HG02970 (cell line): ENCODE measurements at regions not wholly inside any gene's neighbourhood (a gene's known extent, or its start where the extent isn't known, plus 50 kb on each side); places are given as distances from the start of the nearest gene placed in this dataset.

Source experiments
- ATAC-seq: cut with Tn5 transposase; IDR thresholded peaks from one replicate; pipeline ENCODE4 v1.9.1; 2021; ENCODE audit warnings: mild to moderate bottlenecking, moderate library complexity, moderate number of reproducible peaks; ENCODE audit not compliant: unreplicated experiment, low FRiP score

DNA sequence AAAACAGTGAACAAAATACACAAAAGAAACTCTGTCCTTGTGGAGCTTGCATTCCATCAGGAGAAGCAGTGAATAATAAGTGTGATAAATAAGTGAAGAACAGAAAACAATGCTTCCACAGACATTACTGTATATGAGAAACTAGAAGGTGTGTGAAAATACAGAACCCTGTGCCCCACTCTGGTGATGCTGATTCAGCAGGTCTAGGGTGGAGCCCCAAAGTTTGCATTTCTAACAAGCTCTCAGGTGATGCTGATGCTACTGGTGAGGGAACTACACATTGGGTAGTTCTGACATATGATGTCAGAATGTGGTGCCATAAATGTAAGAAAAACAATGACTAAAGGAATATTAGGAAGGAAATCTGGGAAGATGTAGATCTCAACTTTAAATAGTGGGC lies 601.4 kb upstream of the BTBD3 start:
- ATAC-seq = no peak

GRCh38 chr20:11320033-11320432 lies 597.7 kb upstream of the BTBD3 start:
- no peak for ATAC-seq

DNA sequence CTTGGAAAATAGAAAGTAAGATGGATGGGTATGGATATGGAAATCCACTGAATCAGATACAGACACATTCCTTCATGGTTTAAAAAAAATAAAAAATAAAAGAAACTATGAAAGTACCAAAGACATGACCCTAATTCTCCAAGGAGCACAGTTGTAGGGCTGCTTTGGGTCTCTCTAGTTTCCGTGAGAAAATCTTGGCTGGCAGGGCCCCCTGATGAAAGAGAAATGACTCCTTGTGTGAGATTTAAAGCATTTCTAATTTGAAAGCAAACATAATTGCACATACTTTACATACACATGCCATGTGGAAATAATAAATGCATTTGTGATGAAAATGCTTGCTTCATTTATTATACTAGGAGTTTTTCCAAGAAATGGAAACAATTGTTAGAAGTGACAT lies 593.9 kb upstream of the BTBD3 start:
- no peak for ATAC-seq

DNA sequence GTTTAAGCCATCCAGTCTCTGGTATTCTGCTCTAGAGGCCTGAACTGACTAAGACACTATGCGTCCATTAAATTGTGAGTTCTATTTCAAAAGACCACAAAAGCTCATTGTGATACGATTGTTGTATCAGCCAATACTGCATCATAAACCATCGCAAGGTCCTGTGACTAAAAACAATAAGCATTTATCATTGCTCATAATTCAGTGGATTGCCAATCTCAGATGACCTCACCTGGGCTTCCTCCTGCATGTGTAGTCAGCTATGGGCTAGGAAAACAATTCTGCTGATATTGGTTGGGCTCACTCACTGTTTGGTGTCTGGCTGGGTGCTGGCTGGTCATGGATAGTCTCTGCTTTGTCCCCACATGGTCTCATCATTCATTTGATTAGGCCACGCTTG lies 592.7 kb upstream of the BTBD3 start:
- ATAC-seq = no peak

DNA sequence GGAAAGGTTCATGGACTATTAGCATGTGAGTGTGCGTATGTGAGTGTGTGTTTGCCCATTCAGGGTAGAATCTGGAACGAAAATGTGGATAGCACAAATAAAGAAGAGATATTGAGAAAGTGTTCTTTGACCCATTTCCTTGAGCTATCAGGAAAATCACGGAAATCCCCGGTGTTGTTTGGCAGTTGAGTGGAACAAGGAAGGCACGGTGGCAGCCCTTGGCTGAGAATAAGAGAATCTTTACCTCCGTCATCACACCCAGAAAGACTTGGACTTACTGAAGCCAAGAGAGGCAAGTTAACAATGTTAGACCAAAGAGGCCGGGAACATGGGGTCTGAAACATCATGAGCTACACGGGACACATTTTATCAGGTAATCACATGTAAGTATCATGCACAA lies 588.9 kb upstream of the BTBD3 start:
- ATAC-seq = no peak

GRCh38 chr20:11329271-11329670 lies 588.4 kb upstream of the BTBD3 start:
- ATAC-seq = no peak

DNA sequence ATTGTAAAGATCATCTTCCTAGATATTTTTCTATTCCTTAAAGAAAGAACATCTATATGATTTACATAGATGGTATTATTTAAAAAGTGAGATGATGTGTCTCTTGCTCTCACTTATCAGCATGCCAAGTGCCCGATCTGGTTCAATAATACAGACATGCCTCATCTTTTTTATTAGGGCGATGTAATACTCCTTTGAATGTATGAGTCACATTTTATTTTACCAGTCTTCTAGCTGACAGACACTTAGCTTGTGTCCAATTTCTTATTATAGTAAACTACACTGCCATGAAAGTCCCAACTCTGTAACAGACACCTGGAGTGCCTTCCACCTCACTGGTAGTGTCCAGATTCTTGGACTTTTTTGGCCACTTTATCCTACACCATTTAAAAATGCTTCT lies 586.6 kb upstream of the BTBD3 start:
- ATAC-seq = no peak

DNA sequence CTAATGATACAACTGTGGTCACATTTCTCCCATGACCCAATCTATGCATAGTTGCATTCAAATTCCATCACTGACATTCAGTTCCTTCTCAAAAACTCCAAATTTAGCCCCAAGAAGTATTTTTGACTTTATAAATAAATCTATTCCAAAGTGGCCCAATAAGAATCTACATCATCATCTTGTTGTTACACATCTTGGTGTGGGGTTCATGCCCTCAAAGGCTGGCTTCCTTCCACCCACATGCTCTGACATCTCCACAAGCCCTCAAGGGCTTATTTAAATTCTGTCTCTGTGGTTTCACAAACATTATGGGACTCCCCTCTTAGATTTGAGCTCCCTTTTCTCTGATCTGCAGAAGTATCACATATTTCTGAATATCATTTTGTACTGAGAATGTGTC lies 585.3 kb upstream of the BTBD3 start:
- no peak for ATAC-seq

DNA sequence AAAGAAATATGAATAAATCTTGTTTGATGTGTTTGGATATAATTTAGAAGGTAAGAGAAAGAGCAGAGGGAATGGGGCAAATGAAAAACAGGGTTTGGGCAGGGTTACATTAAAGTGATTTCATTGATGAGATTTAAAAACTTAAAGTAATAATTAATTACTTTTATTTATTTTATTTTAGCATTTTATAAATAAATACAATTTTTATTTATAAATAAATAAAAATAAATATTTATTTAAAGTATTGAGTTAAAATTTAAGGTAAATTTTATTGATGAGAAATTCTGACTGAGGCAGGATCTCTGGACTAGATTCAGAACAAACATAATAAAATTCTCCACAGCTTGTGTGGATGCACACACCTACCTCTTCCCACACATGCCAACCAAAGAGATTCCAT lies 584.1 kb upstream of the BTBD3 start:
- ATAC-seq = no peak

DNA sequence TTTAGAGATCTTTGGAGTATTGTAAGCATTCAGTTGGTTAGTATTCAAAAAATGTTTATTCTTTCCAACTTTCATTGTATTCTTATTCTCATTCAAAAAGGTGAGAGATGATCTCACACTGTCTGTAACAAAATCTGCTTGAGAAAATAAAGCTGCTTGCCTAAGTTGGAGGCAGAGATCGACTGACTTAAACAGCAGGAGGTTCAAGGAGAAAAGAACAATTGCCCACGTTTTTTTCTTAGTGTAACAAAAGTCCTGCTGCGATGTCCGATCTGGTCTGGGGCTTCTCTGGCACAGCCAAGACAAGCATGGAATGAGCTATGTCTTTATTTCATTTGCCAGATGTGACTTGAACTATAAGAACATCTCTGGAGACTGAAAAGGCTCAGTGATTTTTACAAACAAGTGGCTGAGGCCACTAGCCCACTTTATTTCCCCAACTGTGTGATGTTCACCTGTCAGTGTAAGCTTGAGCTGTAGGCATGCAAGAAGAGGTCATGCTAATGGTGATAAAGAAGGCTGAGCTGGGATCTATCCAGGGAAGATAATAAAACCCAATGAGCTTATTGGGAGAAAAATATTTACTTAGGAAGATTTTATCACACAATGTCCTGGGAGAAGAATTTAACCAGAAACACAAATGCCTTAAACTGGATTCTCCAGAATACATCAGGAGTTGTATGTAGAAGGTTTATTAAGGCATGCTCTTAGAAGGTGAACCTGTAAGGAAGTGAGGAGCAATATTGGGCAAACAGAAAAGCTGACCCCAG lies 580.1 kb upstream of the BTBD3 start:
- no peak for ATAC-seq

- no peak for ATAC-seq
Observed at GRCh38 chr20:11338496-11339306, 579.0 kb upstream of the BTBD3 start.

GRCh38 chr20:11344939-11345338 lies 572.8 kb upstream of the BTBD3 start:
- no peak for ATAC-seq

- no peak for ATAC-seq
Observed at GRCh38 chr20:11347738-11348137, 570.0 kb upstream of the BTBD3 start.

DNA sequence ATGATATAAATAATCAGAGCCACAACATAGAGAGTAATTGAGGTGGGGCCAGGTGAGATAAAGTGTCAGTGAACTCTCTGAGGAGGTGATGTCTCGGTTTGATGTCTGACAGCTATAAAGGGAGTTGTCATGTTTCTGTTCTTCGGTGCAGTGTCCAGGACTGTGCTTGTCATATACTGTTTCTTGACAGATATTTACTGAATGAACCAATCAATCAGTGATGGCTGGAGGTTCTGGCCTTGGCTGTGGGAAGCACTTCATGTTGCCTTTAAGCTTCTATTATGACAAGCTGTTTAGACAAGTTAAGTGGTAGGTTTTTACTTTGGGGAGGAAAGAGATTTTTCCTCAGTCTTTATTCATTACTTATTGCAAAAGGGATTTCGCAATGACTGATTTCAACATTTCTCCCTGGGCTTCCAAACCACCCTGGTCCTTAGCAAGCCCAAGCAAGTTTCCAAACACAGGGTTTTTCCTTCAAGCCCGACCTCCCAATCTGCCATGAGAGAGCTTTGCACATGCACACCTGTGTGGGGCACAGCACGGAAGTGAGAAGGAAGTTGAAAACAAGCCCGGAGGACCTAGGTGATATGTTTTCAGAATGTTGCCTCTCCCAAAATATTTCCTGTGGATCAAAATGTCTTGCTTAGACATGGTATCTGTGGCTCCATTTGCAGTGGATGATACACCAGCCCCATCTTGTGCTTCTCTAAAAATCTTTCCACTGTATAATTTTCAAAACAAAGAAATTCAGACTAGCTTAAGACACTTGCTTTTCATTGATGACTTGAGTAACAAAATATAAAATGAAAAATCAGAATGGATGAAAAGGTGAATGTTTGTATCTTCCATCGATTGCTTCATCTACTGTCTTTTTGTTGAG lies 567.3 kb upstream of the BTBD3 start:
- ATAC-seq = no peak

GRCh38 chr20:11352041-11352440 lies 565.7 kb upstream of the BTBD3 start:
- ATAC-seq = no peak

GRCh38 chr20:11354846-11355245 lies 562.8 kb upstream of the BTBD3 start:
- ATAC-seq = no peak

GRCh38 chr20:11355345-11355744 lies 562.3 kb upstream of the BTBD3 start:
- ATAC-seq = no peak

GRCh38 chr20:11356061-11356460 lies 561.6 kb upstream of the BTBD3 start:
- ATAC-seq = no peak

DNA sequence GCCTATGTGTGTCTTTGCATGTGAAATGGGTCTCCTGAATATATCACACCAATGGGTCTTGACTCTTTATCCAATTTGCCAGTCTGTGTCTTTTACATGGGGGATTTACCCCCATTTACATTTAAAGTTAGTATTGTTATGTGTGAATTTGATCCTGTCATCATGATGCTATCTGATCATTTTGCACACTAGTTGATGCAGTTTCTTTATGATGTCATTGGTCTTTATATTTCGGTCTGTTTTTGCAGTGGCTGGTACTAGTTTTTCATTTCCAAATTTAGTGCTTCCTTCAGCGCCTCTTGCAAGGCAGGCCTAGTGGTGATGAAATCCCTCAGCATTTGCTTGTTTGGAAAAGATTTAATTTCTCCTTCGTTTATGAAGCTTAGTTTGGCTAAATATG lies 555.2 kb upstream of the BTBD3 start:
- no peak for ATAC-seq

DNA sequence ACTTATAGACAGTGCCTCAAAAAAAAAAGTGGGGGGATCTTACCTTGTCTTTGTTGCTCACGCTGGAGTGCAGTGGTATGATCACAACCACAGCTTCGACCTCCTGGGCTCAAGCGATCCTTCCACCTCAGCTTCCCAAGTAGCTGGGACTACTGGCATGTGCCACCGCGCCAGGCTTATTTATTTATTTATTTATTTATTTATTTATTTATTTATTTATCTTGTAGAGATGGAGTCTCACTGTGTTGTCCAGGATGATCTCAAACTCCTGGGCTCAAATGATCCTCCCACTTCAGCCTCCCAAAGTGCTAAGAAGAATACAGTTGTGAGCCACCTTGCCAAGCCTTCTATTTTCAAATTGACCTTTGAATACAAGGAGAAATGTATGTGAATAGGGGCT lies 553.0 kb upstream of the BTBD3 start:
- no peak for ATAC-seq

DNA sequence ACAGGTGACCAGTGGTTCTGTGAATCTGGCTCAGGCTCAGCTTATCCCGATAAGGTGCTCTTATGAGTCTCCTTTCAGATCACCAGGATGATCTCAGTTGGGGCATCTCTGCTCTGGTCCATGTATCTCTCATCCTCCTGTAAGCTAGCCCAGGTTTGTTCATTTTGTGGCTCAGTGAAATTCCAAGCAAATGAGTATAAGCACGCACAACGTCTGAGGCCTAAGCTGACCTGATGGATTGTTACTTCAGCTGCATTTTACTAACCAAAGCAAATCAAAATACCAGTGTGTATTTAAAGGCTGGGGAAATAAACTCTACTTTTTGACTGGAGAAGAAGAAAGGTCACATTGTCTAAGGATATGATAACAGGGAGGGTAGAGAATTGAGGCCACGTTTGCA lies 551.0 kb upstream of the BTBD3 start:
- ATAC-seq = no peak
